ENCODE measurements at regions not wholly inside any gene's neighbourhood (a gene's known extent, or its start where the extent isn't known, plus 50 kb on each side); places are given as distances from the start of the nearest gene placed in this dataset.

DNA sequence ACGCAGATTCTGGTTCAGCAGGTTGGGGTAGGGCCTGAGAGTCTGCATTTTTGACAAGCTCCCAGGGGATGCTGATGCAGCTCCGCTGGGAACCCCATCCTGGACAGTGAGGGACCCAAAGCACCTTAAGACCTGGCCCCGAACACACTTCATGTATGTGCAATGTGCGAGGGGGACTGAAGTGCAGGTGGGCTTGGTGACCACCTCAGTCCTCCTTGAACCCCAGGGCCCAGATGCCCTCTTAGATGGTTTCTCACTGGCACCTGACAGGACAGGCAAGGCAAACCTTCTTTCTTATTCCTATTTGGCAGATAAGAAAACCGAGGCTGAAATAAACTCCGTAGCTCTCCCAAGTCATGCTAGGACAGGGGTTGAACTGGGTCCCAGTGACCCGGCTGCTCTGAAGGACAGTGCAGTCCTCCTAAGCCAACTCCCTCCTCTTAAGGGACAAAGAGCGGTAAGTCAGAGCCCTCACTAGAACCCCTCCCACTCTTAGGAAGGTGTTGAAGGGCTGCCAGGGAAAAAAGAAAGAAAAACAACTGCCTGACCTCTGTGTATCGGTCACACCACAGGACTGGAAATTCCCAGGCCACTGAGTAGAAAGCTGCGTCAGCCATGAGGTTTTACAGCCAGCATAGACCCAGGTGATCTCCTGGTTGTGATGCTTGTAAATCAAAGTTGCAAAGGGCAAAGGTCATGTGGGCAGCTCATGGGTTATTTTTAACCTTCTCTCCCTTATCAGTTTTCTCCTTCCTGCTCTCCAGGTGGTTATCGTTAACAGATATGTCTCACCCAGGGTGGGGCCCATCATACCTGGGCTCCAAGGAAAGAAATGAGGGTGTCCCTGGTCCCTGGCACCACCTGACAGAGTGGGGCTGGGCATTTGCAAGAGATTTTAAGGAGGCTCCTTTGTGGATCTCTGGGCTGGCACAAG lies 90.9 kb upstream of the SMNDC1 start:
- H3K36me3 ChIP-seq: no peaks in the 10 kb centered on the region
- H3K27ac ChIP-seq: no peak overlapping the region

DNA sequence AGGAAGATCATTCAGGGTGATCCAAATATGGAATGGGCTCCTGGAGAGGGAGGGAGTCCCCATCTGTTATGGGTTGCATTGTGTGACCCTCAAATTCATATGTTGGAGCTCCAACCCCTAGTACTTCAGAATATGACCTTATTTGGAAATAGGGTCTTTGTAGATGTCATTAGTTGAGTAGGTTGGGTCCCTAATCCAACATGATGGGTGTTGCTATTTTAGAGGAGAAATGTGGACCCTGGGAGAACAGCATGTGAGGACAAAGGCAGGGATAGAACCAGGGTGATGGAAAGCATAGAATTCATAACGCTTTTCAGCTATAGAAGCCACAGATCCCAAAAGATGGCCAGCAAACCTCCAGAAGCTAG lies 91.5 kb upstream of the SMNDC1 start:
- Histone ChIP-seq H3K27me3 (no peaks in the 10 kb centered on the region), H3K4me2 (no peak overlapping the region), H4K20me1 (no peaks in the 10 kb centered on the region), H3K27ac (no peak overlapping the region), H3K4me1 (no peaks in the 10 kb centered on the region), H3K36me3 (no peaks in the 10 kb centered on the region), H3K9me3 (no peaks in the 10 kb centered on the region), H3K4me3 (no peak overlapping the region), H3K9ac (no peak overlapping the region)
- no peak for TF ChIP-seq Cebpa-rat (IDR thresholded peaks at IDR 0.05)

More for the DNA sequence above, 90.9 kb upstream of the SMNDC1 start:
- H3K9ac ChIP-seq: no peak overlapping the region
- H4K20me1 ChIP-seq: no peaks in the 10 kb centered on the region
- TF ChIP-seq Cebpa-rat (IDR thresholded peaks at IDR 0.05): no peak
- H3K9me3 ChIP-seq: no peaks in the 10 kb centered on the region
- no peaks in the 10 kb centered on the region for H3K27me3 ChIP-seq
- no peak overlapping the region for H3K4me2 ChIP-seq
- H3K4me3 ChIP-seq: no peak overlapping the region
- H3K4me1 ChIP-seq: no peaks in the 10 kb centered on the region

DNA sequence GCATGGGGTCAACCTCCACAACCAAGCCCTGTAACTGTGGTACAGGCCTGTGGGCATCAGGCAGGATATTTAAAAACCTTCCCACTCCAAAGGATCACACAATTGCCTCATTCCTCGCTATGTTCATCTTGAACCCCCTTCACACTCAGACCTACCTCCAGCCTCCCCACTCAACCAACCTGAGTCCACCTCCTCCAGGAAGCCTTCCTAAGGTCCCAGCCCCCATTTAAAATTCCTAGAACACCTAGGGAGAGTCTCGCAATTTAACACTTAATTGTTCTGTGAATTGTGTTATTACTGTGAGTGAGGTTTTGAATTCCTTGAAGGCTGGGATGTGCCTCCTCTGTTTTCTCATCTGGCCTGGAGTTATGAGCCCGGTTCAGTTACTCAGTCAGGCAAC lies 93.1 kb upstream of the SMNDC1 start:
- Histone ChIP-seq H3K4me3 (no peak overlapping the region), H3K4me2 (no peak overlapping the region), H3K4me1 (no peaks in the 10 kb centered on the region), H4K20me1 (no peaks in the 10 kb centered on the region), H3K27me3 (no peaks in the 10 kb centered on the region), H3K27ac (no peak overlapping the region), H3K36me3 (no peaks in the 10 kb centered on the region), H3K9ac (no peak overlapping the region), H3K9me3 (no peaks in the 10 kb centered on the region)
- TF ChIP-seq Cebpa-rat (IDR thresholded peaks at IDR 0.05): no peak

DNA sequence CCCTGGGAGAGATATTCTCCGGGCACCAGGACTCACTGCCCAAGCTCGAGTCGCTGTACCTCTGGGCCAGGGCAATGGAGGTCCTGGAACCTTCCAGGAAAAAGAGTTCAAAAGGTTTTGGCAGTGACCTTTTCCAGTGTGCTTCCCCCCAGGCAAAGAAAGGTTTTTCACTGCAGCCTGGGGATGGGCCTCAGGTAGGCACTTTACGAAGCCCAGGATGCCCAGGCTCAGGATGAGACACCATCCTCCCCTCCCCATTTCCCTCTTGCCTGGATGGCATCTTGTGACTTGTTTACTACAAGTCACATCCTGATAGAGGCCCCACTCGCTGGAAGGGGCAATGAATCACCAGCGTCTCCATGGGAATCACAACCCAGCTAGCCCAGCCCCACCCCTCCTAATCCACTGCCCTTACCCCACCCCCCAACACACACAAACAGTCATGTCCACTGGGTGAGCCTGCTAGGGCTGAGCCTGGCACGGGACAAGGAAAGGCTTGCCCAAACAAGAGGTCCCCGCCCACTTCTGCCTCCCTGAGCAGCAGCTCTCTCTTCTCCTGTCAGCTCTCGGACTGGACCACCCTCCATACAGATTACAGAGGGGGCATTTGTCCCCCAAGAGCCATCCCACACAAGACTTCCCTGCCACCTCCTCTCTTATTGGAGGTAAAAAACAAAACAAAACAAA lies 93.8 kb upstream of the SMNDC1 start:
- Histone ChIP-seq H3K36me3 (no peaks in the 10 kb centered on the region), H3K27me3 (no peaks in the 10 kb centered on the region), H3K27ac (no peak overlapping the region), H3K9ac (no peak overlapping the region), H3K9me3 (no peaks in the 10 kb centered on the region), H4K20me1 (no peaks in the 10 kb centered on the region), H3K4me3 (no peak overlapping the region), H3K4me2 (no peak overlapping the region), H3K4me1 (no peaks in the 10 kb centered on the region)
- no peak for TF ChIP-seq Cebpa-rat (IDR thresholded peaks at IDR 0.05)

DNA sequence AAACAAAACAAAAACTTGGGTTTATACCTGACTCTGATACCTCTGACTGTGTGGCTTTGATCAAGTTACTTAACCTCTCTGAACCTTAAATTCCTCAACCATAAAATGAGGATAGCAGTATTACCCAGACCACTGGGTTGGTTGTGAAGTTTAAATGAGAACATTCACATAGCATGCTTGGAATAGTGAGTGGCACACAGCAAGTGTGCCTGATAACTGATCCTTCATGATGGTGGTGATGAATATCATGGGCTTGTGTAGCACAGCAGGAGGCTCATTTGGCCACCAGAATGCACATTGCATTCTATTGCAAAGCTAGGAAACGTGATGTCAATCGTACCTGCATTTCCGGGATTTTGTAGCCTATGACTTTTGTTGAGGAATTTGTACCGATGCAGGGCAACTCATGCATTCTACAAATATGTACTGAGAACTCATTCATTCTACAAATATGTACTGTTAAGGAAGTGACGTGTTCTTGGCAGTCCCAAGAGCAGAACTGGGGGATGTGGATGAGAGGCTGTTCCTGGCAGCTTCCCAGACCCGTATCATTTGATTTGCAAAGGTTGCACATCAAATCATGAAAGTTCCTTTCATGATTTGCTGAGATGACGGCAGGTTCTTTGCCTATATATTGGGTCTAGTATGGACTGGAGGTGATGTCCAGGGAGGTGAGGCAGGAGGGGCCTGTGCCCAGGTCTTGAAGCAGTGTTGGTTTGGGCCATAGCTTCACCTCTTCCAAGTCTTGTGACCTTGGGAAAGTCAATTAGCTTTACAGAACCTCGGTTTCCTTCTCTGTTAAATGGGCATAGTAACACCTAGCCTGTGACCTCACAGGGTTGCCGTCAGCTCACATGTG lies 94.6 kb upstream of the SMNDC1 start:
- H3K27ac ChIP-seq: no peak overlapping the region

DNA sequence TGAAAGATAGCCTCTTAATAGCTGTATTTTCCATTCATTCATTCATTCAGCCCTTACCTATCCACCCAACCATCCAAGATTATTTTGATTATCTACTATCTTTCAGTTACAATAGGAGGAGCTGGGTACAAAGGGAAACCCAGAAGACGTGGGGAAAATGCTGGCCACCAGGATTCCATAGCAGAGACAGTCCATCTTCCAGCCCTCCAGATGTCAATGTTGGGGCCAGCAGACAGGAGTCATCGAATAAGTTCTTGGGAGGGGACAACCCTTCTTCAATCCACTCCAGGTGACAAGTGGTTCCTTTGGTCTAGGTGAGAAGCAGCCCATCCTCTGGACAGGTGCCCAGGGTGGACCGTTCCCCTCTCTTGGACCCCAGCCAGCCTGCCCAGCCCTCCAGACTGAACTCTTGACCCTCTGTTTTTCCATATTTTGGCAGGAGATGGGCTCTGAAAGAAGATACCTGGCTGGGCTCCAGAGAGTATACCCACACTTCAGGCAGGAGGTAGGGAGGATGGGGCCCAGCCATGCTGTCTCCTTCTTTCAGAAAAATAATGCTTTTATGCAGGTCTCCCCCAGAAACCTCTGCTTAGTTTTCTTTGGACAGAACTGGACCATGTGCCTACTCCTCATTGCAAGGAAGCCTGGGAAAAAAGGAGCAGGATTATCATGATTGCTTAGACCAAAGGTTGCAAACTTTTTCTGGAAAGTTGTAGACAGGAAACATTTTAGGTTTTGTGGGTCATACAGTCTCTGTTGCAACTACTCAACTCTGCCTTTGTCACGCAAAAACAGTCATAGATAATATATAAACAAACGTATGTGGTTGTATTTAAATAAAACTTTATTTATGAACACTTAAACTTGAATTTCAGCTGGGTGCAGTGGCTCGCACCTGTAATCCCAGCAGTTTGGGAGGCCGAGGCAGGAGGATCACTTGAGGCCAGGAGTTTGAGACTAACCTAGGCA lies 95.5 kb upstream of the SMNDC1 start:
- Histone ChIP-seq H3K4me1 (no peaks in the 10 kb centered on the region), H3K9ac (no peak overlapping the region), H3K4me3 (no peak overlapping the region), H4K20me1 (no peaks in the 10 kb centered on the region), H3K27ac (no peak overlapping the region), H3K36me3 (no peaks in the 10 kb centered on the region), H3K4me2 (no peak overlapping the region), H3K27me3 (no peaks in the 10 kb centered on the region), H3K9me3 (no peaks in the 10 kb centered on the region)
- TF ChIP-seq Cebpa-rat (IDR thresholded peaks at IDR 0.05): no peak

More for the DNA sequence above, 94.6 kb upstream of the SMNDC1 start:
- Histone ChIP-seq H3K4me3 (no peak overlapping the region), H4K20me1 (no peaks in the 10 kb centered on the region), H3K9me3 (no peaks in the 10 kb centered on the region), H3K36me3 (no peaks in the 10 kb centered on the region), H3K4me2 (no peak overlapping the region), H3K4me1 (no peaks in the 10 kb centered on the region), H3K27me3 (no peaks in the 10 kb centered on the region), H3K9ac (no peak overlapping the region)
- no peak for TF ChIP-seq Cebpa-rat (IDR thresholded peaks at IDR 0.05)

DNA sequence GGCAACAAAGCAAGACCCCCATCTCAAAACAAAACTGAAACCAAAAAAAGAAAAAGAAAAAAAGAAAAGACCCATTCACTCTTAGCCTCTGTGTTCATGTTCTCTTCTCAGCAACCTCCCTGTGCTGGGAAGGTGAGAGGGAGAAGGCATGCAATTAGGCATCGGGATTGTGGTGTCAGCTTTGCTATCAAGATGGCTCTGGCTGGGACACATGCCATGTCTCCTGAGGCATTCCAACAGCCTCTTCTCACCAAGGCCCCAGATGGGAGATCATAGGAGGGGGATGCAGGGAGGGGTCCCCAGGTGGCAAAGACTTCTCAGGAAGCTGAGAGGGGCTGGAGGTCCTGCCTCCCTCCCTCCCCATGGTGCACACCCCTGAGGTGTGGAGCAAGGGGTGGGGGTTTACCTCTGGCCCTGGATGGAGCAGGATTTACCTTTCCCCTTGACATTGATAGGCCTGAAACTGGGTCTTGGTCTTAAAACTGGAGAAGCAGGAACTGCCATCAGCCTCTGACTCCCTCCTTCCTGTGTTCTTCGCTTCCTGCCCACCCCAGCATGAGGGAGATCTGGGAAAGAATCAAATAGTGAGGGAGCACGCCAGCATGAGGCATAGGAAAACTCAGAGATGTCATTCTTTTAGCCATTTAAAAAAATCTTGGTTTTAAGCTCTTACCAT lies 96.2 kb upstream of the DUSP5 start:
- no peaks in the 10 kb centered on the region for H3K36me3 ChIP-seq
- no peak overlapping the region for H3K27ac ChIP-seq
- H3K4me2 ChIP-seq: no peak overlapping the region
- no peaks in the 10 kb centered on the region for H4K20me1 ChIP-seq
- no peak overlapping the region for H3K4me3 ChIP-seq
- no peaks in the 10 kb centered on the region for H3K27me3 ChIP-seq
- no peak for TF ChIP-seq Cebpa-rat (IDR thresholded peaks at IDR 0.05)
- H3K9me3 ChIP-seq: no peaks in the 10 kb centered on the region
- H3K4me1 ChIP-seq: no peaks in the 10 kb centered on the region
- no peak overlapping the region for H3K9ac ChIP-seq

DNA sequence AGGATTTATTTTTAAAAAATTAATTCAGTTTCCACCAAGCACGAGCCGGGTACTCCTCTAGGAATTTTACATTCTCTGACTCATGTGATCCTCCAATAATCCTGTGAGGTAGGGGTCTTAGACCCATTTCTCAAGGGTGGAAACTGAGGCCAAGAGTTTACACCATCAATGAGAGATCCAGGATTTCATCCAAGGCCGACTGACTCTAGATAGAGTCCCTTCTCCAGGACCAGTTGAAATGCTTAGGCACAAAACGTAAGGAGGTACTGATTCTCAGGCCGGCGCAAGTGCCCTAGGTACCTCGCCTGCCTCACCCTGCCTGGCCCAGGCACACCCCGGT lies 95.7 kb upstream of the DUSP5 start:
- no peaks in the 10 kb centered on the region for H3K4me1 ChIP-seq
- H3K9me3 ChIP-seq: no peaks in the 10 kb centered on the region
- TF ChIP-seq Cebpa-rat (IDR thresholded peaks at IDR 0.05): no peak
- H3K4me2 ChIP-seq: no peak overlapping the region
- H3K36me3 ChIP-seq: no peaks in the 10 kb centered on the region
- H3K4me3 ChIP-seq: no peak overlapping the region
- H3K9ac ChIP-seq: no peak overlapping the region
- H3K27me3 ChIP-seq: no peaks in the 10 kb centered on the region
- H3K27ac ChIP-seq: no peak overlapping the region
- no peaks in the 10 kb centered on the region for H4K20me1 ChIP-seq

All from BLaER1 (cell line).